ENCODE measurements at regions not wholly inside any gene's neighbourhood (a gene's known extent, or its start where the extent isn't known, plus 50 kb on each side); places are given as distances from the start of the nearest gene placed in this dataset.

GRCh38 chr2:196420143-196420542, 219.4 kb upstream of the CCDC150 start:
- DNase-seq (ENCODE audit: low spot score in 2 of 2), result no peak
- H3K4me3 ChIP-seq (ENCODE audit: low read depth, poor library complexity, severe bottlenecking), result no peak overlapping the region
- no peak for TF ChIP-seq POLR2A (IDR thresholded peaks at IDR 0.05)
- TF ChIP-seq CTCF (IDR thresholded peaks at IDR 0.05), result no peak
- intact Hi-C loops (cut with DNase I; ENCODE audit: low total_unique reads), result no loop called here
- WGBS, 2 donors, result 83 to 84% methylated on average over 3 of the region's 3 CpGs

- TF ChIP-seq POLR2A (IDR thresholded peaks at IDR 0.05), result no peak
- no peak for TF ChIP-seq CTCF (IDR thresholded peaks at IDR 0.05)
- intact Hi-C loops (cut with DNase I; ENCODE audit: low total_unique reads), result no loop called here
- no peak for DNase-seq (ENCODE audit: low spot score in 2 of 2)
- H3K4me3 ChIP-seq (ENCODE audit: low read depth, poor library complexity, severe bottlenecking), result no peak overlapping the region
- 95 to 98% methylated on average over 3 of the region's 3 CpGs for WGBS, 2 donors
These were observed 217.6 kb upstream of the CCDC150 start for GRCh38 chr2:196421880-196422279.

- H3K4me3 ChIP-seq (ENCODE audit: low read depth, poor library complexity, severe bottlenecking), result no peak overlapping the region
- DNase-seq (ENCODE audit: low spot score in 2 of 2), result no peak
- TF ChIP-seq POLR2A (IDR thresholded peaks at IDR 0.05), result no peak
- TF ChIP-seq CTCF (IDR thresholded peaks at IDR 0.05), result no peak
- intact Hi-C loops (cut with DNase I; ENCODE audit: low total_unique reads), result no loop called here
- 60 to 77% methylated on average over 2 of the region's 2 CpGs for WGBS, 2 donors
These were observed 217.2 kb upstream of the CCDC150 start for GRCh38 chr2:196422361-196422760.

- no peak overlapping the region for H3K4me3 ChIP-seq (ENCODE audit: low read depth, poor library complexity, severe bottlenecking)
- DNase-seq (ENCODE audit: low spot score in 2 of 2), result no peak
- no peak for TF ChIP-seq CTCF (IDR thresholded peaks at IDR 0.05)
- no peak for TF ChIP-seq POLR2A (IDR thresholded peaks at IDR 0.05)
- WGBS, 2 donors, result 95 to 97% methylated on average over 1 of the region's 1 CpG
- intact Hi-C loops (cut with DNase I; ENCODE audit: low total_unique reads), result no loop called here
These were observed 213.4 kb upstream of the CCDC150 start for GRCh38 chr2:196426122-196426521.

GRCh38 chr2:196427986-196428634, 211.4 kb upstream of the CCDC150 start:
- TF ChIP-seq CTCF (IDR thresholded peaks at IDR 0.05) (no peak), POLR2A (IDR thresholded peaks at IDR 0.05) (no peak)
- DNase-seq (ENCODE audit: low spot score in 2 of 2), result no peak
- intact Hi-C loops (cut with DNase I; ENCODE audit: low total_unique reads), result no loop called here
- H3K4me3 ChIP-seq (ENCODE audit: low read depth, poor library complexity, severe bottlenecking), result no peak overlapping the region
- WGBS, 2 donors, result 5 to 12% methylated on average over 2 of the region's 2 CpGs

- H3K4me3 ChIP-seq (ENCODE audit: low read depth, poor library complexity, severe bottlenecking), result no peak overlapping the region
- intact Hi-C loops (cut with DNase I; ENCODE audit: low total_unique reads), result no loop called here
- TF ChIP-seq POLR2A (IDR thresholded peaks at IDR 0.05) (no peak), CTCF (IDR thresholded peaks at IDR 0.05) (no peak)
- DNase-seq (ENCODE audit: low spot score in 2 of 2), result no peak
- WGBS, 2 donors, result 79 to 80% methylated on average over 2 of the region's 2 CpGs
These were observed 208.4 kb upstream of the CCDC150 start for GRCh38 chr2:196431076-196431475.

All from lower leg skin (tissue), 4 donors.